ENCODE measurements at regions not wholly inside any gene's neighbourhood (a gene's known extent, or its start where the extent isn't known, plus 50 kb on each side); places are given as distances from the start of the nearest gene placed in this dataset.

DNA sequence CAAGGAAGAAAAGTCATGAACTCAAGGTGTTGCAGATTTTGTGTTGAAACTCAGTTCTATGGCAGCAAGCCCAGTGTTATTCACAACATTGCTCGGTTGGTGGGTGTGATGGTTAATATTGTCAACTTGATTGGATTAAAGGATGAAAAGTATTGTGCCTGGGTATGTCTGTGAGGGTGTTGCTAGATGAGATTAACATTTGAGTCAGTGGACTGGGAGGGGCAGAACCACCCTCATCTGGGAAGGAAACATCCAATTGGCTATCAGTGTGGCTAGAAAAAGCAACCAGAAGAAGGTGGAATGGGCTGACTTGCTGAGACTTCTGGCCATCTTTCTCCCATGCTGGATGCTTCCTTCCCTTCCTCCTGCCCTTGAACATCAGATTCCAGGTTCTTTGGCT is 353.2 kb downstream of the ADRA2A start (continued):
- TF ChIP-seq ZNF462 (CRISPR knock-in tag; IDR thresholded peaks at IDR 0.05) (no peak), ZNF114 (CRISPR knock-in tag; IDR thresholded peaks at IDR 0.05) (no peak), EZH2 (IDR thresholded peaks at IDR 0.05; ENCODE audit: low read depth, unreplicated experiment) (no peak)

DNA sequence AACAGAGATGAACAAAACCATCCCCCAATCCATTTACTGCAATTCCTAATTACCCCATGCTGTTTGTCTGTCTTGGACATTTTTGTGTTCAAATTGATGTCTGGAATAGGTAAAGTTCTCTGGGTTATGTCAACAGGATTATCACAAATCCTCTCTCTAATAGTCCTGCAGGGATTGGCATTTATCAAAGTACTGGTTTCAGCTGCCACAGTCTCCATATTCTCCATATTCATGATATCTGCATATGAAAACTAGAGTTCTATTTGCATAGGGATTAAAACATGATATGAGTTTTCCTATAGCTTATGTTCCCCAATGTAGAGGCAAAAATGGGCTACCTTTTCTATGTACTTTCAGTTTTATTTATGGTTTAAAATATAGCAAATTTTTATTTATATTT is 355.8 kb downstream of the ADRA2A start:
- Mint-ChIP-seq H3K27me3 (ENCODE audit: insufficient read depth, low read depth, poor library complexity) (peaks cover 9% of the 10 kb centered on the region), H3K27ac (no peak overlapping the region), H3K4me3 (no peak overlapping the region), H3K36me3 (ENCODE audit: low read depth) (no peaks in the 10 kb centered on the region; the same call in 2 of the 3 replicates), H3K9me3 (no peaks in the 10 kb centered on the region), H3K4me1 (peaks cover 7% of the 10 kb centered on the region)
- peaks cover 7% of the 10 kb centered on the region; the same call in 1 of the 2 replicates for H3K4me1 ChIP-seq (ENCODE audit: insufficient read depth)
- H3F3A ChIP-seq (replicated peaks; ENCODE audit: low read depth): no peaks in the 10 kb centered on the region
- H3K9me2 ChIP-seq (ENCODE audit: insufficient read depth): no peaks in the 10 kb centered on the region
- no peaks in the 10 kb centered on the region for H3K27me3 ChIP-seq (ENCODE audit: insufficient read depth)
- ATAC-seq: no peak
- H4K20me1 ChIP-seq (replicated peaks; ENCODE audit: insufficient read depth): no peaks in the 10 kb centered on the region
- H3K79me2 ChIP-seq (replicated peaks; ENCODE audit: insufficient read depth): no peaks in the 10 kb centered on the region
- no peak overlapping the region for H3K27ac ChIP-seq (ENCODE audit: low read depth)
- TF ChIP-seq, protein P1, sequence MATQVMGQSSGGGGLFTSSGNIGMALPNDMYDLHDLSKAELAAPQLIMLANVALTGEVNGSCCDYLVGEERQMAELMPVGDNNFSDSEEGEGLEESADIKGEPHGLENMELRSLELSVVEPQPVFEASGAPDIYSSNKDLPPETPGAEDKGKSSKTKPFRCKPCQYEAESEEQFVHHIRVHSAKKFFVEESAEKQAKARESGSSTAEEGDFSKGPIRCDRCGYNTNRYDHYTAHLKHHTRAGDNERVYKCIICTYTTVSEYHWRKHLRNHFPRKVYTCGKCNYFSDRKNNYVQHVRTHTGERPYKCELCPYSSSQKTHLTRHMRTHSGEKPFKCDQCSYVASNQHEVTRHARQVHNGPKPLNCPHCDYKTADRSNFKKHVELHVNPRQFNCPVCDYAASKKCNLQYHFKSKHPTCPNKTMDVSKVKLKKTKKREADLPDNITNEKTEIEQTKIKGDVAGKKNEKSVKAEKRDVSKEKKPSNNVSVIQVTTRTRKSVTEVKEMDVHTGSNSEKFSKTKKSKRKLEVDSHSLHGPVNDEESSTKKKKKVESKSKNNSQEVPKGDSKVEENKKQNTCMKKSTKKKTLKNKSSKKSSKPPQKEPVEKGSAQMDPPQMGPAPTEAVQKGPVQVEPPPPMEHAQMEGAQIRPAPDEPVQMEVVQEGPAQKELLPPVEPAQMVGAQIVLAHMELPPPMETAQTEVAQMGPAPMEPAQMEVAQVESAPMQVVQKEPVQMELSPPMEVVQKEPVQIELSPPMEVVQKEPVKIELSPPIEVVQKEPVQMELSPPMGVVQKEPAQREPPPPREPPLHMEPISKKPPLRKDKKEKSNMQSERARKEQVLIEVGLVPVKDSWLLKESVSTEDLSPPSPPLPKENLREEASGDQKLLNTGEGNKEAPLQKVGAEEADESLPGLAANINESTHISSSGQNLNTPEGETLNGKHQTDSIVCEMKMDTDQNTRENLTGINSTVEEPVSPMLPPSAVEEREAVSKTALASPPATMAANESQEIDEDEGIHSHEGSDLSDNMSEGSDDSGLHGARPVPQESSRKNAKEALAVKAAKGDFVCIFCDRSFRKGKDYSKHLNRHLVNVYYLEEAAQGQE (IDR thresholded peaks at IDR 0.05; ENCODE audit: unreplicated experiment): no peak
- no peak for TF ChIP-seq CREB1 (CRISPR knock-in tag; IDR thresholded peaks at IDR 0.05; ENCODE audit: low read depth)
- no peak for DNase-seq (ENCODE audit: low spot score)
- H2AFZ ChIP-seq: no peak overlapping the region
- H3K36me3 ChIP-seq (ENCODE audit: insufficient read depth): no peaks in the 10 kb centered on the region
- H3K4me2 ChIP-seq: no peak overlapping the region
- H3K4me3 ChIP-seq: no peak overlapping the region
